H1 (cell line): ENCODE measurements at regions not wholly inside any gene's neighbourhood (a gene's known extent, or its start where the extent isn't known, plus 50 kb on each side); places are given as distances from the start of the nearest gene placed in this dataset.
A peak's percentile ranks its signal among the peaks of the same experiment; 100 is the strongest.

ENCODE experiments used
- ASH2L ChIP-seq: fragments of 200-600, 300-600 bp; sonication (generic); IDR thresholded peaks from one replicate; pipeline ENCODE4 v1.7.1; 2017; ENCODE audit warnings: low read length
- BRCA1 ChIP-seq: IDR thresholded peaks from 2 replicates; pipeline ENCODE4 v1.6.1; 2012; ENCODE audit warnings: low read depth, low read length, improper control_type of control experiment
- CBX8 ChIP-seq: fragments of 300-800, 300-1000 bp; sonication (generic); IDR thresholded peaks from 2 replicates; pipeline ENCODE4 v1.7.1; 2016; ENCODE audit warnings: low read depth, low read length, borderline replicate concordance
- CREB1 ChIP-seq: IDR thresholded peaks from 2 replicates; pipeline ENCODE4 v1.6.1; 2012; ENCODE audit warnings: inconsistent platforms
- CTBP2 ChIP-seq: IDR thresholded peaks from 2 replicates; pipeline ENCODE4 v1.7.0; 2011; ENCODE audit warnings: borderline replicate concordance, mild to moderate bottlenecking, moderate library complexity, mixed read lengths, low read length; ENCODE audit not compliant: insufficient read depth, insufficient read length
- EZH2 ChIP-seq: fragments of 200-600 bp; sonication (generic); IDR thresholded peaks from 2 replicates; pipeline ENCODE4 v1.7.1; 2012; ENCODE audit warnings: low read depth, mild to moderate bottlenecking, moderate library complexity, low read length, inconsistent platforms; ENCODE audit not compliant: severe bottlenecking
- GTF2F1 ChIP-seq: IDR thresholded peaks from 2 replicates; pipeline ENCODE4 v1.6.1; 2012; ENCODE audit warnings: low read depth, low read length, improper control_type of control experiment, borderline replicate concordance
- HDAC6 ChIP-seq: IDR thresholded peaks from one replicate; pipeline ENCODE4 v1.7.1; 2012; ENCODE audit warnings: low read depth, mild to moderate bottlenecking, inconsistent platforms, low read length, moderate library complexity
- JUN ChIP-seq: IDR thresholded peaks from 2 replicates; pipeline ENCODE4 v1.6.1; 2011; ENCODE audit warnings: low read depth, mild to moderate bottlenecking, improper control_type of control experiment, low read length
- JUND ChIP-seq: IDR thresholded peaks from 2 replicates; pipeline ENCODE4 v1.6.1; 2011; ENCODE audit warnings: mild to moderate bottlenecking, improper control_type of control experiment, low read length
- KDM4A ChIP-seq: IDR thresholded peaks from one replicate; pipeline ENCODE4 v1.7.1; 2012; ENCODE audit warnings: low read depth, mild to moderate bottlenecking, moderate library complexity, low read length, inconsistent platforms; ENCODE audit not compliant: severe bottlenecking
- NANOG ChIP-seq: IDR thresholded peaks from 2 replicates; pipeline ENCODE4 v1.6.1; 2011; ENCODE audit warnings: low read length, low read depth, mild to moderate bottlenecking, inconsistent platforms; ENCODE audit not compliant: insufficient read depth, poor library complexity, severe bottlenecking
- RAD21 ChIP-seq, 2 experiments: IDR thresholded peaks in 1 of 2; conservative IDR thresholded peaks in 1 of 2; 2 replicates each; pipeline ENCODE4 v1.6.1; 2011; ENCODE audit warnings: low read depth in 2 of 2, low read length in 2 of 2, improper control_type of control experiment in 1 of 2, inconsistent platforms in 1 of 2, mild to moderate bottlenecking in 1 of 2, moderate library complexity in 1 of 2
- SAP30 ChIP-seq: fragments of 300-600 bp; sonication (generic); IDR thresholded peaks from 2 replicates; pipeline ENCODE4 v1.7.1; 2012; ENCODE audit warnings: low read length, moderate library complexity, mild to moderate bottlenecking, inconsistent platforms; ENCODE audit not compliant: insufficient read depth, insufficient replicate concordance
- SIRT6 ChIP-seq: IDR thresholded peaks from one replicate; pipeline ENCODE4 v1.7.1; 2012; ENCODE audit warnings: low read length, inconsistent platforms
- SIX5 ChIP-seq: IDR thresholded peaks from 2 replicates; pipeline ENCODE4 v1.6.1; 2011; ENCODE audit warnings: mild to moderate bottlenecking, low read depth, low read length
- SP1 ChIP-seq: IDR thresholded peaks from 2 replicates; pipeline ENCODE4 v1.6.1; 2011; ENCODE audit warnings: low read depth, low read length
- SP2 ChIP-seq: IDR thresholded peaks from 2 replicates; pipeline ENCODE4 v1.6.1; 2012; ENCODE audit warnings: mild to moderate bottlenecking, low read length, inconsistent platforms
- SP4 ChIP-seq: IDR thresholded peaks from 2 replicates; pipeline ENCODE4 v1.6.1; 2012; ENCODE audit warnings: low read length, inconsistent platforms
- SRF ChIP-seq: IDR thresholded peaks from 2 replicates; pipeline ENCODE4 v1.6.1; 2011; ENCODE audit warnings: mild to moderate bottlenecking, low read depth, low read length, moderate library complexity
- TAF1 ChIP-seq: IDR thresholded peaks from 2 replicates; pipeline ENCODE4 v1.6.1; 2011; ENCODE audit warnings: mild to moderate bottlenecking, low read depth, low read length
- TF ChIP-seq, protein P1 (sequence below): IDR thresholded peaks from 2 replicates; pipeline ENCODE4 v1.6.1; 2011; ENCODE audit warnings: low read depth, mild to moderate bottlenecking, low read length; ENCODE audit not compliant: insufficient read depth
- TF ChIP-seq, protein P2 (sequence below): IDR thresholded peaks from 2 replicates; pipeline ENCODE4 v1.6.1; 2012; ENCODE audit warnings: low read length, inconsistent platforms
- TF ChIP-seq, protein P3 (sequence below): IDR thresholded peaks from 2 replicates; pipeline ENCODE4 v1.6.1; 2012; ENCODE audit warnings: inconsistent platforms

DNA sequence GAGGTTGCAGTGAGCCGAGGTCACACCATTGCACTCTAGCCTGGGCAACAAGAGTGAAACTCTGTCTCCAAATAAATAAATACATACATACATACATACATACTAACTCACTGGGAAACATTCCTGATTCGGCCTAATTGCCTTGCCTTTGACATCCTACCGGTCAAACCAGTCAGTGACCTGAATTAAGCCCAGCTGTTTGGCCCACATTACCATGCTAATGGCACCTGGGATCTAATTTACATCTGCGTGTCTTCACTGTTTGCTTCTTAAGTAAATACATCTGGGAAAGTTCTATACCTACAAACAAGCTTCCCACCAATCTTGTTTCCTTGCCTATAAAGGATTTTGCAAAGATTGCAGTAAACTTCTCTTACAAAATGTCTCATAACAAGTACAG is 230.2 kb upstream of the ZC3H15 start (continued):
- TF ChIP-seq RAD21 (IDR thresholded peaks at IDR 0.05 in 1 of 2, conservative IDR thresholded peaks at IDR 0.05 in 1 of 2; ENCODE audit: low read depth in 2 of 2, low read length in 2 of 2) = peak; percentile 8 to 33; a peak in 2 of 4 replicates
- no peak for TF ChIP-seq CTBP2
- no peak for TF ChIP-seq CREB1
- TF ChIP-seq NANOG = no peak
- no peak for TF ChIP-seq HDAC6
- peak; percentile 88 for TF ChIP-seq SP1
- no peak for TF ChIP-seq SRF
- TF ChIP-seq, protein P1, sequence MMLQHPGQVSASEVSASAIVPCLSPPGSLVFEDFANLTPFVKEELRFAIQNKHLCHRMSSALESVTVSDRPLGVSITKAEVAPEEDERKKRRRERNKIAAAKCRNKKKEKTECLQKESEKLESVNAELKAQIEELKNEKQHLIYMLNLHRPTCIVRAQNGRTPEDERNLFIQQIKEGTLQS = no peak
- TF ChIP-seq SIX5 = no peak
- no peak for TF ChIP-seq EZH2
- TF ChIP-seq SP4 = no peak
- TF ChIP-seq ASH2L = peak; percentile 50
- TF ChIP-seq SAP30 = no peak
- no peak for TF ChIP-seq SP2
- no peak for TF ChIP-seq TAF1
- TF ChIP-seq, protein P2, sequence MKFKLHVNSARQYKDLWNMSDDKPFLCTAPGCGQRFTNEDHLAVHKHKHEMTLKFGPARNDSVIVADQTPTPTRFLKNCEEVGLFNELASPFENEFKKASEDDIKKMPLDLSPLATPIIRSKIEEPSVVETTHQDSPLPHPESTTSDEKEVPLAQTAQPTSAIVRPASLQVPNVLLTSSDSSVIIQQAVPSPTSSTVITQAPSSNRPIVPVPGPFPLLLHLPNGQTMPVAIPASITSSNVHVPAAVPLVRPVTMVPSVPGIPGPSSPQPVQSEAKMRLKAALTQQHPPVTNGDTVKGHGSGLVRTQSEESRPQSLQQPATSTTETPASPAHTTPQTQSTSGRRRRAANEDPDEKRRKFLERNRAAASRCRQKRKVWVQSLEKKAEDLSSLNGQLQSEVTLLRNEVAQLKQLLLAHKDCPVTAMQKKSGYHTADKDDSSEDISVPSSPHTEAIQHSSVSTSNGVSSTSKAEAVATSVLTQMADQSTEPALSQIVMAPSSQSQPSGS = no peak
- TF ChIP-seq, protein P3, sequence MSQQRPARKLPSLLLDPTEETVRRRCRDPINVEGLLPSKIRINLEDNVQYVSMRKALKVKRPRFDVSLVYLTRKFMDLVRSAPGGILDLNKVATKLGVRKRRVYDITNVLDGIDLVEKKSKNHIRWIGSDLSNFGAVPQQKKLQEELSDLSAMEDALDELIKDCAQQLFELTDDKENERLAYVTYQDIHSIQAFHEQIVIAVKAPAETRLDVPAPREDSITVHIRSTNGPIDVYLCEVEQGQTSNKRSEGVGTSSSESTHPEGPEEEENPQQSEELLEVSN = no peak
- TF ChIP-seq JUND = no peak
- TF ChIP-seq GTF2F1 = no peak
- no peak for TF ChIP-seq KDM4A
- TF ChIP-seq BRCA1 = no peak
- no peak for TF ChIP-seq SIRT6
- no peak for TF ChIP-seq JUN
- no peak for TF ChIP-seq CBX8
